Stimulated activated naive B cell treated with anti-CD40 and anti-IgM and Interleukin-4, amounts not matched to agents 10 μg/mL and 1 μg/mL and 100 μg/mL, for 72 hours (primary cell): ENCODE measurements at regions not wholly inside any gene's neighbourhood (a gene's known extent, or its start where the extent isn't known, plus 50 kb on each side); places are given as distances from the start of the nearest gene placed in this dataset.

Experiments used
- ATAC-seq, 2 donors: fragments of 150-1000 bp; cut with Tn5 transposase; replicated peaks; 2 replicates each; pipeline ENCODE4 v1.10.0; 2021; ENCODE audit warnings: moderate library complexity in 1 of 2
- DNase-seq: peaks from one replicate; pipeline ENCODE4 v3.0.0; 2021
- H3K27ac Mint-ChIP-seq: one replicate; pipeline ENCODE4 v1.8.0; 2022; ENCODE audit warnings: mild to moderate bottlenecking, mixed read lengths
- H3K27me3 Mint-ChIP-seq, 2 donors: one replicate each; pipeline ENCODE4 v1.8.0; 2022; ENCODE audit warnings: mixed read lengths in 2 of 2
- H3K36me3 Mint-ChIP-seq, 2 donors: one replicate each; pipeline ENCODE4 v1.8.0; 2022; ENCODE audit warnings: mixed read lengths in 2 of 2, mild to moderate bottlenecking in 1 of 2
- H3K4me1 Mint-ChIP-seq, 2 donors: one replicate each; pipeline ENCODE4 v1.8.0; 2022; ENCODE audit warnings: mixed read lengths in 2 of 2, mild to moderate bottlenecking in 1 of 2
- H3K4me3 Mint-ChIP-seq, 2 donors: one replicate each; pipeline ENCODE4 v1.8.0; 2022; ENCODE audit warnings: mild to moderate bottlenecking in 2 of 2, mixed read lengths in 2 of 2, moderate library complexity in 1 of 2
- H3K9me3 Mint-ChIP-seq, 2 donors: one replicate each; pipeline ENCODE4 v1.8.0; 2022; ENCODE audit warnings: mixed read lengths in 2 of 2, mild to moderate bottlenecking in 1 of 2

GRCh38 chr9:78568774-78569173 lies 271.8 kb downstream of the PSAT1 start:
- no peaks in the 10 kb centered on the region for H3K36me3 Mint-ChIP-seq
- no peak overlapping the region for H3K4me3 Mint-ChIP-seq
- ATAC-seq = no peak
- H3K4me1 Mint-ChIP-seq = no peaks in the 10 kb centered on the region
- no peaks in the 10 kb centered on the region for H3K9me3 Mint-ChIP-seq
- no peak for DNase-seq
- peaks cover 0 to 5% of the 10 kb centered on the region in 2 donors for H3K27me3 Mint-ChIP-seq
- H3K27ac Mint-ChIP-seq = no peak overlapping the region

GRCh38 chr9:78572266-78572665 lies 275.3 kb downstream of the PSAT1 start:
- H3K27ac Mint-ChIP-seq = no peak overlapping the region
- DNase-seq = no peak
- no peak for ATAC-seq
- no peaks in the 10 kb centered on the region for H3K4me1 Mint-ChIP-seq
- peaks cover 4 to 5% of the 10 kb centered on the region in 2 donors for H3K27me3 Mint-ChIP-seq
- no peaks in the 10 kb centered on the region for H3K9me3 Mint-ChIP-seq
- H3K36me3 Mint-ChIP-seq = no peaks in the 10 kb centered on the region
- no peak overlapping the region for H3K4me3 Mint-ChIP-seq

GRCh38 chr9:78573205-78573604 lies 276.3 kb downstream of the PSAT1 start:
- H3K9me3 Mint-ChIP-seq = no peaks in the 10 kb centered on the region
- H3K27me3 Mint-ChIP-seq = peaks cover 2 to 4% of the 10 kb centered on the region in 2 donors
- DNase-seq = no peak
- no peaks in the 10 kb centered on the region for H3K36me3 Mint-ChIP-seq
- no peak overlapping the region for H3K4me3 Mint-ChIP-seq
- H3K4me1 Mint-ChIP-seq = no peaks in the 10 kb centered on the region
- no peak overlapping the region for H3K27ac Mint-ChIP-seq
- no peak for ATAC-seq

GRCh38 chr9:78573669-78574068 lies 276.7 kb downstream of the PSAT1 start:
- no peak for DNase-seq
- Mint-ChIP-seq H3K9me3 (no peaks in the 10 kb centered on the region), H3K4me3 (no peak overlapping the region), H3K4me1 (no peaks in the 10 kb centered on the region), H3K27me3 (peaks cover 0 to 4% of the 10 kb centered on the region in 2 donors), H3K36me3 (no peaks in the 10 kb centered on the region), H3K27ac (no peak overlapping the region)
- ATAC-seq = no peak

- no peak for ATAC-seq
- Mint-ChIP-seq H3K36me3 (no peaks in the 10 kb centered on the region), H3K9me3 (no peaks in the 10 kb centered on the region), H3K27me3 (peaks cover 0 to 4% of the 10 kb centered on the region in 2 donors), H3K4me1 (no peaks in the 10 kb centered on the region), H3K27ac (no peak overlapping the region), H3K4me3 (no peak overlapping the region)
- no peak for DNase-seq
Observed at GRCh38 chr9:78574354-78575045, 277.6 kb downstream of the PSAT1 start.

GRCh38 chr9:78575081-78575480 lies 278.2 kb downstream of the PSAT1 start:
- Mint-ChIP-seq H3K27ac (no peak overlapping the region), H3K27me3 (peaks cover 0 to 4% of the 10 kb centered on the region in 2 donors), H3K36me3 (no peaks in the 10 kb centered on the region), H3K4me1 (no peaks in the 10 kb centered on the region), H3K4me3 (no peak overlapping the region), H3K9me3 (no peaks in the 10 kb centered on the region)
- no peak for ATAC-seq
- DNase-seq = no peak

- DNase-seq (no peak), ATAC-seq (no peak)
- H3K27ac Mint-ChIP-seq = no peak overlapping the region
- H3K9me3 Mint-ChIP-seq = no peaks in the 10 kb centered on the region
- H3K4me1 Mint-ChIP-seq = no peaks in the 10 kb centered on the region
- no peaks in the 10 kb centered on the region for H3K36me3 Mint-ChIP-seq
- peaks cover 4 to 8% of the 10 kb centered on the region in 2 donors for H3K27me3 Mint-ChIP-seq
- H3K4me3 Mint-ChIP-seq = no peak overlapping the region
Observed at GRCh38 chr9:78575771-78576170, 278.8 kb downstream of the PSAT1 start.

GRCh38 chr9:78577156-78577906 lies 280.4 kb downstream of the PSAT1 start:
- no peak for ATAC-seq
- H3K36me3 Mint-ChIP-seq = no peaks in the 10 kb centered on the region

GRCh38 chr9:78578072-78578471 lies 281.1 kb downstream of the PSAT1 start:
- Mint-ChIP-seq H3K27me3 (peaks cover 9 to 13% of the 10 kb centered on the region in 2 donors), H3K36me3 (no peaks in the 10 kb centered on the region), H3K4me3 (no peak overlapping the region), H3K9me3 (no peaks in the 10 kb centered on the region), H3K4me1 (no peaks in the 10 kb centered on the region), H3K27ac (no peak overlapping the region)
- ATAC-seq (no peak), DNase-seq (no peak)

More at GRCh38 chr9:78577156-78577906, 280.4 kb downstream of the PSAT1 start:
- H3K9me3 Mint-ChIP-seq = no peaks in the 10 kb centered on the region
- H3K27ac Mint-ChIP-seq = no peak overlapping the region
- DNase-seq = no peak
- H3K4me1 Mint-ChIP-seq = no peaks in the 10 kb centered on the region
- H3K27me3 Mint-ChIP-seq = peaks cover 5 to 9% of the 10 kb centered on the region in 2 donors
- no peak overlapping the region for H3K4me3 Mint-ChIP-seq

GRCh38 chr9:78582821-78583220 lies 285.9 kb downstream of the PSAT1 start:
- no peak overlapping the region for H3K27ac Mint-ChIP-seq
- H3K36me3 Mint-ChIP-seq = no peaks in the 10 kb centered on the region
- ATAC-seq = no peak
- peaks cover 13 to 17% of the 10 kb centered on the region in 2 donors for H3K27me3 Mint-ChIP-seq
- H3K4me1 Mint-ChIP-seq = no peaks in the 10 kb centered on the region
- no peak for DNase-seq
- H3K4me3 Mint-ChIP-seq = no peak overlapping the region
- H3K9me3 Mint-ChIP-seq = peaks cover 3% of the 10 kb centered on the region in 2 donors

GRCh38 chr9:78584589-78584988 lies 287.7 kb downstream of the PSAT1 start:
- Mint-ChIP-seq H3K36me3 (no peaks in the 10 kb centered on the region), H3K9me3 (peaks cover 3 to 5% of the 10 kb centered on the region in 2 donors), H3K27me3 (peaks cover 13 to 17% of the 10 kb centered on the region in 2 donors), H3K4me3 (no peak overlapping the region), H3K27ac (no peak overlapping the region), H3K4me1 (no peaks in the 10 kb centered on the region)
- no peak for DNase-seq
- no peak for ATAC-seq

GRCh38 chr9:78585909-78586308 lies 289.0 kb downstream of the PSAT1 start:
- H3K4me1 Mint-ChIP-seq = no peaks in the 10 kb centered on the region
- no peak for DNase-seq
- ATAC-seq = no peak
- H3K36me3 Mint-ChIP-seq = no peaks in the 10 kb centered on the region
- peaks cover 3 to 5% of the 10 kb centered on the region in 2 donors for H3K9me3 Mint-ChIP-seq
- no peak overlapping the region for H3K4me3 Mint-ChIP-seq
- peaks cover 8 to 12% of the 10 kb centered on the region in 2 donors for H3K27me3 Mint-ChIP-seq
- H3K27ac Mint-ChIP-seq = no peak overlapping the region

GRCh38 chr9:78590068-78590467 lies 293.1 kb downstream of the PSAT1 start:
- DNase-seq (no peak), ATAC-seq (no peak)
- peaks cover under 1 to 8% of the 10 kb centered on the region in 2 donors for H3K27me3 Mint-ChIP-seq
- H3K4me3 Mint-ChIP-seq = no peak overlapping the region
- no peak overlapping the region for H3K27ac Mint-ChIP-seq
- no peaks in the 10 kb centered on the region for H3K4me1 Mint-ChIP-seq
- peaks cover 3 to 5% of the 10 kb centered on the region in 2 donors for H3K9me3 Mint-ChIP-seq
- no peaks in the 10 kb centered on the region for H3K36me3 Mint-ChIP-seq

- Mint-ChIP-seq H3K27ac (no peak overlapping the region), H3K36me3 (no peaks in the 10 kb centered on the region), H3K4me1 (peaks cover 0 to 1% of the 10 kb centered on the region in 2 donors), H3K4me3 (no peak overlapping the region), H3K9me3 (peaks cover 0 to 2% of the 10 kb centered on the region in 2 donors), H3K27me3 (peaks cover 22 to 23% of the 10 kb centered on the region in 2 donors)
- ATAC-seq = no peak
- DNase-seq = no peak
Observed at GRCh38 chr9:78592811-78593210, 295.9 kb downstream of the PSAT1 start.
